CD4-positive, alpha-beta T cell treated with Interleukin-15 for 4 hours (primary cell): ENCODE measurements at regions not wholly inside any gene's neighbourhood (a gene's known extent, or its start where the extent isn't known, plus 50 kb on each side); places are given as distances from the start of the nearest gene placed in this dataset.

Experiments
- DNase-seq: peaks from one replicate; pipeline ENCODE4 v3.0.0-alpha.2; 2020; ENCODE audit warnings: low spot score

- peak; percentile 6 for DNase-seq
These were observed 112.3 kb upstream of the ANKH start for GRCh38 chr5:14983666-14984441.

GRCh38 chr5:14980698-14981097 is 109.1 kb upstream of the ANKH start:
- no peak for DNase-seq

GRCh38 chr5:14977058-14977685 is 105.6 kb upstream of the ANKH start:
- no peak for DNase-seq

- DNase-seq = no peak
These were observed 104.9 kb upstream of the ANKH start for GRCh38 chr5:14976486-14976885.

- DNase-seq = no peak
These were observed 100.3 kb upstream of the ANKH start for GRCh38 chr5:14971873-14972272.

- DNase-seq = no peak
These were observed 97.2 kb upstream of the ANKH start for GRCh38 chr5:14968796-14969195.

GRCh38 chr5:14967166-14967565 is 95.6 kb upstream of the ANKH start:
- no peak for DNase-seq

GRCh38 chr5:14965815-14966214 is 94.2 kb upstream of the ANKH start:
- DNase-seq = no peak

GRCh38 chr5:14962604-14963003 is 91.0 kb upstream of the ANKH start:
- DNase-seq = no peak

GRCh38 chr5:14960120-14960462 is 88.5 kb upstream of the ANKH start:
- DNase-seq = no peak

GRCh38 chr5:14959399-14960119 is 88.0 kb upstream of the ANKH start:
- no peak for DNase-seq

- no peak for DNase-seq
These were observed 86.6 kb upstream of the ANKH start for GRCh38 chr5:14958188-14958587.

GRCh38 chr5:14956423-14957046 is 85.0 kb upstream of the ANKH start:
- DNase-seq = no peak

GRCh38 chr5:14954616-14955343 is 83.2 kb upstream of the ANKH start:
- DNase-seq = no peak

- no peak for DNase-seq
These were observed 82.6 kb upstream of the ANKH start for GRCh38 chr5:14954216-14954615.

- no peak for DNase-seq
These were observed 81.6 kb upstream of the ANKH start for GRCh38 chr5:14953075-14953607.

GRCh38 chr5:14948383-14948782 is 76.8 kb upstream of the ANKH start:
- DNase-seq = no peak

GRCh38 chr5:14946815-14947620 is 75.4 kb upstream of the ANKH start:
- DNase-seq = peak; percentile 51

- no peak for DNase-seq
These were observed 73.9 kb upstream of the ANKH start for GRCh38 chr5:14945450-14945849.

GRCh38 chr5:14944996-14945395 is 73.4 kb upstream of the ANKH start:
- DNase-seq = no peak

GRCh38 chr5:14944350-14944739 is 72.8 kb upstream of the ANKH start:
- no peak for DNase-seq
